GM21737 (cell line): ENCODE measurements at regions not wholly inside any gene's neighbourhood (a gene's known extent, or its start where the extent isn't known, plus 50 kb on each side); places are given as distances from the start of the nearest gene placed in this dataset.
"Not testable (repeated sequence)": the region's sequence is repeated elsewhere in the genome, so short reads cannot be mapped to it uniquely, and the experiment has no call there.

Experiments used
- ATAC-seq: cut with Tn5 transposase; IDR thresholded peaks from one replicate; pipeline ENCODE4 v1.9.1; 2021; ENCODE audit warnings: mild to moderate bottlenecking, moderate library complexity; ENCODE audit not compliant: unreplicated experiment

- ATAC-seq: not testable (repeated sequence)
Measured at GRCh38 chr1:109857702-109858101, 52.9 kb upstream of the CSF1 start.

GRCh38 chr1:109855986-109856385, 54.7 kb upstream of the CSF1 start:
- ATAC-seq: not testable (repeated sequence)

GRCh38 chr1:109853972-109854371, 56.7 kb upstream of the CSF1 start:
- ATAC-seq: not testable (repeated sequence)

GRCh38 chr1:109852221-109853015, 58.2 kb upstream of the CSF1 start:
- ATAC-seq: not testable (repeated sequence)

- no peak for ATAC-seq
Measured at GRCh38 chr1:109850827-109851226, 59.8 kb upstream of the CSF1 start.

- ATAC-seq: no peak
Measured at GRCh38 chr1:109850194-109850593, 60.5 kb upstream of the CSF1 start.

GRCh38 chr1:109849655-109850054, 61.0 kb upstream of the CSF1 start:
- ATAC-seq: no peak

GRCh38 chr1:109847251-109847650, 63.4 kb upstream of the CSF1 start:
- ATAC-seq: no peak

GRCh38 chr1:109846846-109847245, 63.8 kb upstream of the CSF1 start:
- ATAC-seq: no peak

- ATAC-seq: no peak
Measured at GRCh38 chr1:109846162-109846561, 64.5 kb upstream of the CSF1 start.

GRCh38 chr1:109845658-109846057, 65.0 kb upstream of the CSF1 start:
- no peak for ATAC-seq

GRCh38 chr1:109844609-109845008, 66.0 kb upstream of the CSF1 start:
- ATAC-seq: no peak

GRCh38 chr1:109840011-109840629, 70.5 kb upstream of the CSF1 start:
- no peak for ATAC-seq

- not testable (repeated sequence) for ATAC-seq
Measured at GRCh38 chr1:109839276-109839675, 71.4 kb upstream of the CSF1 start.

GRCh38 chr1:109838838-109839240, 71.8 kb upstream of the CSF1 start:
- ATAC-seq: no peak

GRCh38 chr1:109837852-109838570, 72.6 kb upstream of the CSF1 start:
- ATAC-seq: no peak

GRCh38 chr1:109835645-109836044, 71.9 kb upstream of the EPS8L3 start:
- not testable (repeated sequence) for ATAC-seq

GRCh38 chr1:109834951-109835350, 71.2 kb upstream of the EPS8L3 start:
- ATAC-seq: no peak

- ATAC-seq: no peak
Measured at GRCh38 chr1:109832945-109833344, 69.2 kb upstream of the EPS8L3 start.

GRCh38 chr1:109828756-109829505, 65.2 kb upstream of the EPS8L3 start:
- ATAC-seq: no peak

- no peak for ATAC-seq
Measured at GRCh38 chr1:109827986-109828385, 64.3 kb upstream of the EPS8L3 start.
